ENCODE measurements at regions not wholly inside any gene's neighbourhood (a gene's known extent, or its start where the extent isn't known, plus 50 kb on each side); places are given as distances from the start of the nearest gene placed in this dataset.

- H3K4me1 Mint-ChIP-seq = no peaks in the 10 kb centered on the region
- no peaks in the 10 kb centered on the region for H3K36me3 Mint-ChIP-seq (ENCODE audit: low read depth)
- DNase-seq = no peak
- CTCF ChIA-PET = no interaction called here
- H3K9me3 Mint-ChIP-seq = no peaks in the 10 kb centered on the region
- POLR2A ChIA-PET = no interaction called here
- no peak overlapping the region for H3K27ac Mint-ChIP-seq
- no peak overlapping the region for H3K4me3 Mint-ChIP-seq
- H3K27me3 Mint-ChIP-seq = no peaks in the 10 kb centered on the region
These were observed 153.9 kb upstream of the MEF2C start for GRCh38 chr5:89036704-89037489.

GRCh38 chr5:89036166-89036565, 153.2 kb upstream of the MEF2C start:
- POLR2A ChIA-PET = no interaction called here
- no peaks in the 10 kb centered on the region for H3K4me1 Mint-ChIP-seq
- no peaks in the 10 kb centered on the region for H3K27me3 Mint-ChIP-seq
- H3K4me3 Mint-ChIP-seq = no peak overlapping the region
- H3K36me3 Mint-ChIP-seq (ENCODE audit: low read depth) = no peaks in the 10 kb centered on the region
- CTCF ChIA-PET = no interaction called here
- no peaks in the 10 kb centered on the region for H3K9me3 Mint-ChIP-seq
- no peak overlapping the region for H3K27ac Mint-ChIP-seq
- DNase-seq = no peak

GRCh38 chr5:89034588-89034987, 151.6 kb upstream of the MEF2C start:
- no peak overlapping the region for H3K4me3 Mint-ChIP-seq
- no peak for DNase-seq
- ChIA-PET CTCF (no interaction called here), POLR2A (no interaction called here)
- H3K27me3 Mint-ChIP-seq = no peaks in the 10 kb centered on the region
- no peaks in the 10 kb centered on the region for H3K9me3 Mint-ChIP-seq
- H3K4me1 Mint-ChIP-seq = no peaks in the 10 kb centered on the region
- no peaks in the 10 kb centered on the region for H3K36me3 Mint-ChIP-seq (ENCODE audit: low read depth)
- H3K27ac Mint-ChIP-seq = no peak overlapping the region

- DNase-seq = no peak
- ChIA-PET CTCF (no interaction called here), POLR2A (no interaction called here)
- no peaks in the 10 kb centered on the region for H3K36me3 Mint-ChIP-seq (ENCODE audit: low read depth)
- H3K9me3 Mint-ChIP-seq = no peaks in the 10 kb centered on the region
- H3K4me3 Mint-ChIP-seq = no peak overlapping the region
- no peaks in the 10 kb centered on the region for H3K27me3 Mint-ChIP-seq
- H3K4me1 Mint-ChIP-seq = no peaks in the 10 kb centered on the region
- H3K27ac Mint-ChIP-seq = no peak overlapping the region
These were observed 147.8 kb upstream of the MEF2C start for GRCh38 chr5:89030798-89031197.

GRCh38 chr5:89028595-89029285, 145.8 kb upstream of the MEF2C start:
- no peak overlapping the region for H3K27ac Mint-ChIP-seq
- H3K4me1 Mint-ChIP-seq = no peaks in the 10 kb centered on the region
- ChIA-PET POLR2A (no interaction called here), CTCF (no interaction called here)
- no peaks in the 10 kb centered on the region for H3K36me3 Mint-ChIP-seq (ENCODE audit: low read depth)
- no peak overlapping the region for H3K4me3 Mint-ChIP-seq
- DNase-seq = no peak
- no peaks in the 10 kb centered on the region for H3K27me3 Mint-ChIP-seq
- H3K9me3 Mint-ChIP-seq = no peaks in the 10 kb centered on the region

GRCh38 chr5:89024045-89024444, 141.1 kb upstream of the MEF2C start:
- CTCF ChIA-PET = no interaction called here
- Mint-ChIP-seq H3K36me3 (ENCODE audit: low read depth) (no peaks in the 10 kb centered on the region), H3K4me1 (no peaks in the 10 kb centered on the region), H3K9me3 (no peaks in the 10 kb centered on the region), H3K27me3 (no peaks in the 10 kb centered on the region), H3K27ac (no peak overlapping the region), H3K4me3 (no peak overlapping the region)
- POLR2A ChIA-PET = no interaction called here
- no peak for DNase-seq

GRCh38 chr5:89020926-89021610, 138.1 kb upstream of the MEF2C start:
- no peaks in the 10 kb centered on the region for H3K4me1 Mint-ChIP-seq
- no peak for DNase-seq
- POLR2A ChIA-PET = no interaction called here
- CTCF ChIA-PET = no interaction called here
- H3K4me3 Mint-ChIP-seq = no peak overlapping the region
- H3K27me3 Mint-ChIP-seq = no peaks in the 10 kb centered on the region
- no peaks in the 10 kb centered on the region for H3K9me3 Mint-ChIP-seq
- no peak overlapping the region for H3K27ac Mint-ChIP-seq
- H3K36me3 Mint-ChIP-seq (ENCODE audit: low read depth) = no peaks in the 10 kb centered on the region

GRCh38 chr5:89016741-89017303, 133.8 kb upstream of the MEF2C start:
- H3K27ac Mint-ChIP-seq = no peak overlapping the region
- no peak for DNase-seq
- H3K4me1 Mint-ChIP-seq = no peaks in the 10 kb centered on the region
- no peaks in the 10 kb centered on the region for H3K36me3 Mint-ChIP-seq (ENCODE audit: low read depth)
- ChIA-PET CTCF (no interaction called here), POLR2A (no interaction called here)
- no peak overlapping the region for H3K4me3 Mint-ChIP-seq
- H3K9me3 Mint-ChIP-seq = no peaks in the 10 kb centered on the region
- peaks cover under 1% of the 10 kb centered on the region for H3K27me3 Mint-ChIP-seq

- DNase-seq = no peak
- Mint-ChIP-seq H3K36me3 (ENCODE audit: low read depth) (no peaks in the 10 kb centered on the region), H3K4me3 (no peak overlapping the region), H3K27me3 (peaks cover 3% of the 10 kb centered on the region), H3K27ac (no peak overlapping the region), H3K9me3 (no peaks in the 10 kb centered on the region), H3K4me1 (no peaks in the 10 kb centered on the region)
- POLR2A ChIA-PET = no interaction called here
- CTCF ChIA-PET = no interaction called here
These were observed 132.4 kb upstream of the MEF2C start for GRCh38 chr5:89015409-89015808.

- H3K9me3 Mint-ChIP-seq = no peaks in the 10 kb centered on the region
- H3K4me1 Mint-ChIP-seq = no peaks in the 10 kb centered on the region
- DNase-seq = no peak
- no peak overlapping the region for H3K27ac Mint-ChIP-seq
- H3K4me3 Mint-ChIP-seq = no peak overlapping the region
- POLR2A ChIA-PET = no interaction called here
- no peaks in the 10 kb centered on the region for H3K36me3 Mint-ChIP-seq (ENCODE audit: low read depth)
- CTCF ChIA-PET = no interaction called here
- peaks cover 3% of the 10 kb centered on the region for H3K27me3 Mint-ChIP-seq
These were observed 129.1 kb upstream of the MEF2C start for GRCh38 chr5:89011778-89012711.

- Mint-ChIP-seq H3K27ac (no peak overlapping the region), H3K36me3 (ENCODE audit: low read depth) (no peaks in the 10 kb centered on the region)
- CTCF ChIA-PET = no interaction called here
These were observed 127.5 kb upstream of the MEF2C start for GRCh38 chr5:89010512-89010911.

GRCh38 chr5:89008291-89008690, 125.3 kb upstream of the MEF2C start:
- no peak for DNase-seq
- H3K4me3 Mint-ChIP-seq = no peak overlapping the region
- H3K4me1 Mint-ChIP-seq = no peaks in the 10 kb centered on the region
- peaks cover 3% of the 10 kb centered on the region for H3K9me3 Mint-ChIP-seq
- no peak overlapping the region for H3K27ac Mint-ChIP-seq
- H3K27me3 Mint-ChIP-seq = peaks cover 3% of the 10 kb centered on the region
- POLR2A ChIA-PET = no interaction called here
- CTCF ChIA-PET = no interaction called here
- no peaks in the 10 kb centered on the region for H3K36me3 Mint-ChIP-seq (ENCODE audit: low read depth)

More at GRCh38 chr5:89010512-89010911, 127.5 kb upstream of the MEF2C start:
- H3K27me3 Mint-ChIP-seq = peaks cover 3% of the 10 kb centered on the region
- H3K9me3 Mint-ChIP-seq = no peaks in the 10 kb centered on the region
- no peak overlapping the region for H3K4me3 Mint-ChIP-seq
- no peak for DNase-seq
- POLR2A ChIA-PET = no interaction called here
- no peaks in the 10 kb centered on the region for H3K4me1 Mint-ChIP-seq

GRCh38 chr5:89005990-89006389, 123.0 kb upstream of the MEF2C start:
- ChIA-PET POLR2A (no interaction called here), CTCF (no interaction called here)
- Mint-ChIP-seq H3K36me3 (ENCODE audit: low read depth) (no peaks in the 10 kb centered on the region), H3K9me3 (peaks cover 3% of the 10 kb centered on the region), H3K27me3 (no peaks in the 10 kb centered on the region), H3K4me1 (no peaks in the 10 kb centered on the region), H3K4me3 (no peak overlapping the region), H3K27ac (no peak overlapping the region)
- no peak for DNase-seq
